MM.1S (cell line): ENCODE measurements at regions not wholly inside any gene's neighbourhood (a gene's known extent, or its start where the extent isn't known, plus 50 kb on each side); places are given as distances from the start of the nearest gene placed in this dataset.

ENCODE experiments used
- DNase-seq: peaks from one replicate; pipeline ENCODE4 v3.0.0-alpha.2; 2015
- H2AFZ ChIP-seq: fragments of 300-600 bp; sonication (generic); 2 replicates; pipeline ENCODE4 v1.6.0; 2016; ENCODE audit warnings: antibody characterized with exemption, low read length
- H3F3A ChIP-seq: fragments of 300-600 bp; sonication (generic); 2 replicates; pipeline ENCODE4 v1.6.1; 2016; ENCODE audit warnings: mild to moderate bottlenecking, antibody characterized with exemption, low read length, moderate library complexity, mixed read lengths; ENCODE audit not compliant: insufficient read depth
- H3K27ac ChIP-seq: fragments of 300-600 bp; sonication (generic); 2 replicates; pipeline ENCODE4 v1.5.1; 2016; ENCODE audit warnings: mild to moderate bottlenecking, low read length
- H3K27me3 ChIP-seq: fragments of 300-600 bp; sonication (generic); replicated peaks from 2 replicates; pipeline ENCODE4 v1.6.0; 2016; ENCODE audit warnings: low read length; ENCODE audit not compliant: insufficient read depth
- H3K36me3 ChIP-seq: fragments of 300-600 bp; sonication (generic); replicated peaks from 2 replicates; pipeline ENCODE4 v1.6.1; 2016; ENCODE audit warnings: mild to moderate bottlenecking, low read length, mixed read lengths; ENCODE audit not compliant: insufficient read depth
- H3K4me1 ChIP-seq: fragments of 300-600 bp; sonication (generic); 2 replicates; pipeline ENCODE4 v1.6.1; 2016; ENCODE audit warnings: low read length, mixed read lengths
- H3K4me2 ChIP-seq: fragments of 300-600 bp; sonication (generic); 2 replicates; pipeline ENCODE4 v1.6.0; 2016; ENCODE audit warnings: low read depth, low read length
- H3K4me3 ChIP-seq: fragments of 300-600 bp; sonication (generic); 2 replicates; pipeline ENCODE4 v1.5.1; 2016; ENCODE audit warnings: low read length, mixed read lengths
- H3K79me2 ChIP-seq: fragments of 300-600 bp; sonication (generic); 2 replicates; pipeline ENCODE4 v1.6.1; 2016; ENCODE audit warnings: mixed run types, low read length, mixed read lengths
- H3K9ac ChIP-seq: fragments of 300-600 bp; sonication (generic); 2 replicates; pipeline ENCODE4 v1.6.1; 2016; ENCODE audit warnings: low read length, mixed read lengths
- H3K9me2 ChIP-seq: fragments of 300-600 bp; sonication (generic); replicated peaks from 2 replicates; pipeline ENCODE4 v1.6.1; 2016; ENCODE audit warnings: mild to moderate bottlenecking, low read length, mixed read lengths; ENCODE audit not compliant: insufficient read depth
- H3K9me3 ChIP-seq: fragments of 300-600 bp; sonication (generic); replicated peaks from 2 replicates; pipeline ENCODE4 v1.6.1; 2016; ENCODE audit warnings: mild to moderate bottlenecking, low read length, mixed read lengths; ENCODE audit not compliant: insufficient read depth
- H4K20me1 ChIP-seq: fragments of 300-600 bp; sonication (generic); 2 replicates; pipeline ENCODE4 v1.6.1; 2016; ENCODE audit warnings: mild to moderate bottlenecking, low read length, moderate library complexity, mixed read lengths; ENCODE audit not compliant: insufficient read depth
- CTCF ChIP-seq: fragments of 300-600 bp; sonication (generic); IDR thresholded peaks from 2 replicates; pipeline ENCODE4 v1.5.1; 2016; ENCODE audit warnings: antibody characterized with exemption, low read length, mixed read lengths
- EZH2 ChIP-seq: fragments of 300-600 bp; sonication (generic); optimal IDR thresholded peaks from 2 replicates; pipeline ENCODE3; 2017; ENCODE audit warnings: low read depth, mild to moderate bottlenecking, antibody characterized with exemption, low read length, mixed read lengths
- EZH2phosphoT487 ChIP-seq: fragments of 300-600 bp; sonication (generic); IDR thresholded peaks from 2 replicates; pipeline ENCODE4 v1.6.1; 2018; ENCODE audit warnings: antibody characterized with exemption, low read length

GRCh38 chr5:67289763-67290521 is 93.3 kb upstream of the CD180 start:
- no peak overlapping the region for H3K4me2 ChIP-seq
- DNase-seq: no peak
- no peak overlapping the region for H3K4me3 ChIP-seq
- no peaks in the 10 kb centered on the region for H3K27me3 ChIP-seq
- H3K9me3 ChIP-seq: no peaks in the 10 kb centered on the region
- H3K9me2 ChIP-seq: no peaks in the 10 kb centered on the region
- no peaks in the 10 kb centered on the region for H3F3A ChIP-seq
- H3K36me3 ChIP-seq: no peaks in the 10 kb centered on the region
- H3K27ac ChIP-seq: no peak overlapping the region
- H4K20me1 ChIP-seq: no peaks in the 10 kb centered on the region
- no peak overlapping the region for H2AFZ ChIP-seq
- no peak overlapping the region for H3K9ac ChIP-seq
- TF ChIP-seq EZH2: no peak
- no peak for TF ChIP-seq CTCF
- no peak for TF ChIP-seq EZH2phosphoT487
- no peaks in the 10 kb centered on the region for H3K4me1 ChIP-seq
- H3K79me2 ChIP-seq: no peaks in the 10 kb centered on the region

- Histone ChIP-seq H3K36me3 (no peaks in the 10 kb centered on the region), H3K9me2 (no peaks in the 10 kb centered on the region), H3K4me1 (no peaks in the 10 kb centered on the region), H3F3A (no peaks in the 10 kb centered on the region), H2AFZ (no peak overlapping the region), H3K79me2 (no peaks in the 10 kb centered on the region), H3K4me2 (no peak overlapping the region), H3K9ac (no peak overlapping the region), H4K20me1 (no peaks in the 10 kb centered on the region), H3K27me3 (no peaks in the 10 kb centered on the region), H3K27ac (no peak overlapping the region), H3K9me3 (no peaks in the 10 kb centered on the region), H3K4me3 (no peak overlapping the region)
- DNase-seq: no peak
- TF ChIP-seq EZH2: no peak
These were observed 91.1 kb upstream of the CD180 start for GRCh38 chr5:67287510-67288268.

GRCh38 chr5:67286006-67286405 is 89.4 kb upstream of the CD180 start:
- H3K4me2 ChIP-seq: no peak overlapping the region
- no peaks in the 10 kb centered on the region for H4K20me1 ChIP-seq
- TF ChIP-seq CTCF (no peak), EZH2 (no peak), EZH2phosphoT487 (no peak)
- no peak overlapping the region for H3K9ac ChIP-seq
- H2AFZ ChIP-seq: no peak overlapping the region
- H3K79me2 ChIP-seq: no peaks in the 10 kb centered on the region
- H3K4me1 ChIP-seq: no peaks in the 10 kb centered on the region
- no peak overlapping the region for H3K4me3 ChIP-seq
- H3K27me3 ChIP-seq: no peaks in the 10 kb centered on the region
- no peaks in the 10 kb centered on the region for H3K9me2 ChIP-seq
- H3K27ac ChIP-seq: no peak overlapping the region
- no peak for DNase-seq
- H3F3A ChIP-seq: no peaks in the 10 kb centered on the region
- H3K36me3 ChIP-seq: no peaks in the 10 kb centered on the region
- no peaks in the 10 kb centered on the region for H3K9me3 ChIP-seq

- Histone ChIP-seq H3K9me3 (no peaks in the 10 kb centered on the region), H3F3A (no peaks in the 10 kb centered on the region), H3K4me3 (no peak overlapping the region), H3K4me2 (no peak overlapping the region), H4K20me1 (no peaks in the 10 kb centered on the region), H3K9ac (no peak overlapping the region), H3K4me1 (no peaks in the 10 kb centered on the region), H3K36me3 (no peaks in the 10 kb centered on the region), H3K9me2 (no peaks in the 10 kb centered on the region), H2AFZ (no peak overlapping the region), H3K27me3 (no peaks in the 10 kb centered on the region), H3K79me2 (no peaks in the 10 kb centered on the region), H3K27ac (no peak overlapping the region)
- no peak for DNase-seq
- TF ChIP-seq EZH2phosphoT487 (no peak), EZH2 (no peak), CTCF (no peak)
These were observed 87.4 kb upstream of the CD180 start for GRCh38 chr5:67283988-67284487.
